22Rv1 (cell line): ENCODE measurements at regions not wholly inside any gene's neighbourhood (a gene's known extent, or its start where the extent isn't known, plus 50 kb on each side); places are given as distances from the start of the nearest gene placed in this dataset.

Experiments used
- H3K27ac ChIP-seq: fragments of 450-650 bp; 2 replicates; pipeline ENCODE4 v1.5.1; 2017
- CTCF ChIP-seq: fragments of 450-650 bp; IDR thresholded peaks from 2 replicates; pipeline ENCODE4 v1.5.1; 2017; ENCODE audit warnings: mild to moderate bottlenecking
- ZFX ChIP-seq: fragments of 450-650 bp; IDR thresholded peaks from 2 replicates; pipeline ENCODE4 v1.6.1; 2017; ENCODE audit warnings: antibody characterized with exemption, borderline replicate concordance

GRCh38 chr5:111972548-111972947 lies 215.6 kb upstream of the NREP start:
- TF ChIP-seq CTCF (no peak), ZFX (no peak)
- no peak overlapping the region for H3K27ac ChIP-seq

DNA sequence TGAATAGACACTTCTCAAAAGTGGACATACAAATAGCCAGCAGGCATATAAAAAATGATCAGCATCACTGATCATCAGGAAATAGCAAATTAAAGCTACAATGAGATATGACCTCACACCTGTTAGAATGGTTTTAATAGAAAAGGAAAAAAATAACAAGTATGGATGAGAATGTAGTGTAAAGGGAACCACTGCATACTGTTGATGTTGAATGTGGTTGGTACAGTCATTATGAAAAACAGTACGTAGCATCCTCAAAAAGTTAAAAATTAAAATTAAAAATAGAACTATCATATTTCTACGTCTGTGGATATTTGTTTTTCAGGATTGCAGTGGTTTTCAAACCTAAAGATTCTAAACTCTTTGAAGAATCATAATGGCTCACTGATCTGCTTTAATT lies 215.1 kb upstream of the NREP start:
- TF ChIP-seq ZFX (no peak), CTCF (no peak)
- no peak overlapping the region for H3K27ac ChIP-seq

GRCh38 chr5:111968459-111968858 lies 211.5 kb upstream of the NREP start:
- no peak overlapping the region for H3K27ac ChIP-seq
- no peak for TF ChIP-seq CTCF
- no peak for TF ChIP-seq ZFX

GRCh38 chr5:111967463-111967862 lies 210.5 kb upstream of the NREP start:
- TF ChIP-seq CTCF, result no peak
- no peak for TF ChIP-seq ZFX
- H3K27ac ChIP-seq, result no peak overlapping the region

- no peak overlapping the region for H3K27ac ChIP-seq
These were observed 209.3 kb upstream of the NREP start for GRCh38 chr5:111966290-111966689.

GRCh38 chr5:111963555-111963954 lies 206.6 kb upstream of the NREP start:
- no peak overlapping the region for H3K27ac ChIP-seq
- no peak for TF ChIP-seq ZFX
- no peak for TF ChIP-seq CTCF

More at GRCh38 chr5:111966290-111966689, 209.3 kb upstream of the NREP start:
- TF ChIP-seq ZFX (no peak), CTCF (no peak)

DNA sequence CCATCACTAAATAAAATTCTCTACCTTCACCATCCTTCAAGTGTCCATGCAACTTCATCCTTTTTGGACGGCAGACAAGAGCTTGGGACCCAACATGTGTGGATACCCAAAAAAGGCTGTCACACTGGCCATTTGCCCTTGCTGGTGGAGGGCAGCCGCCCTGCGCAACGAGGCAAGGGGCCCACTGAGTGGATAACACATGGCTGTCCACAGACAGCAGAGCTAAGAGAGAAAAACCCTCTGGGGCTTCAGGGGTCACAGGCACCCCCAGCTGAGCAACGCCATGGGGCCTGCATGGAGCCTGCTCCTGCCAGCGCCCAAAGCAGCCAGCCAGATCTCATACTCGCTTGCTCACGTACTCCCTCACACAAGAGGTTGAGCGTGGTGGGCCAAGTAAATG lies 205.9 kb upstream of the NREP start:
- H3K27ac ChIP-seq, result no peak overlapping the region
- no peak for TF ChIP-seq ZFX
- no peak for TF ChIP-seq CTCF
